Colonic mucosa (tissue), 4 donors: ENCODE measurements at regions not wholly inside any gene's neighbourhood (a gene's known extent, or its start where the extent isn't known, plus 50 kb on each side); places are given as distances from the start of the nearest gene placed in this dataset.

Experiments
- DNase-seq: peaks from one replicate; pipeline ENCODE4 v3.0.0-alpha.2; 2020
- H3K27ac ChIP-seq: fragments of 200-600 bp; one replicate; pipeline ENCODE4 v1.8.0; 2021
- H3K27me3 ChIP-seq: fragments of 200-600 bp; one replicate; pipeline ENCODE4 v1.8.0; 2021
- H3K36me3 ChIP-seq: fragments of 200-600 bp; one replicate; pipeline ENCODE4 v1.8.0; 2021
- H3K4me1 ChIP-seq: fragments of 200-600 bp; one replicate; pipeline ENCODE4 v1.8.0; 2021; ENCODE audit warnings: mild to moderate bottlenecking
- H3K4me3 ChIP-seq: fragments of 200-600 bp; one replicate; pipeline ENCODE4 v1.8.0; 2021
- H3K9ac ChIP-seq, 2 donors: one replicate each; pipeline ENCODE4 v1.7.0; 2013; ENCODE audit warnings: control low read depth in 2 of 2, low read depth in 2 of 2, low read length in 2 of 2
- H3K9me3 ChIP-seq: fragments of 200-600 bp; one replicate; pipeline ENCODE4 v1.8.0; 2021
- intact Hi-C: fragments of 100-400 bp; cut with DNase I; formaldehyde crosslinking; loops from one replicate; pipeline ENCODE4 v1.14.1; 2022
- TF ChIP-seq, protein P1 (sequence below): fragments of 200-600 bp; IDR thresholded peaks from one replicate; pipeline ENCODE4 v1.8.0; 2022; ENCODE audit warnings: antibody characterized with exemption, mild to moderate bottlenecking
- donor health status: healthy.
- donor health status: DM: no; HTN: no; CAD: no.
- donor health status: DM: no; HTN: no; CAD: no.

DNA sequence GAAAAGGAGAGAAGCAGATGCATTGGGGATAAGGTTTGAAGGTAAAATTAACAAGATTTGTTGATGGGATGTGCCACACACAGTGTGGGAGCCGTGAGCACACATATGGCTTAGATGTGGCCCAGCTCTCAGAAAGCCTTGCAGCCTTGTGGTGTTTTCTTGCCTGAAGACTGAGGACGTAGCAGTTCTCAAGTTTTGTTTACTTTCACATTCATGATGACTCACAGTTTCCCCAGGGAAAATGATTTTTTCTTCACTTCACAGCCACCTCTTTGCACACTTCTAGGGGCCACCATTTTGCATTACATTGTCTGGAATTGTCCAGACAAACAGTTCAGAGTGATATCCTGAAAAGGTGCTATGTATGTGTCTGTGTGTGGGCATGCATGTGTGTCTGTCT, 126.2 kb downstream of the BASP1 start:
- Histone ChIP-seq H3K4me3 (no peak overlapping the region), H3K9me3 (no peaks in the 10 kb centered on the region), H3K4me1 (no peaks in the 10 kb centered on the region), H3K36me3 (no peaks in the 10 kb centered on the region), H3K9ac (no peak overlapping the region), H3K27me3 (no peaks in the 10 kb centered on the region), H3K27ac (no peak overlapping the region)
- no peak for DNase-seq
- intact Hi-C loops, result no loop called here
- TF ChIP-seq, protein P1, sequence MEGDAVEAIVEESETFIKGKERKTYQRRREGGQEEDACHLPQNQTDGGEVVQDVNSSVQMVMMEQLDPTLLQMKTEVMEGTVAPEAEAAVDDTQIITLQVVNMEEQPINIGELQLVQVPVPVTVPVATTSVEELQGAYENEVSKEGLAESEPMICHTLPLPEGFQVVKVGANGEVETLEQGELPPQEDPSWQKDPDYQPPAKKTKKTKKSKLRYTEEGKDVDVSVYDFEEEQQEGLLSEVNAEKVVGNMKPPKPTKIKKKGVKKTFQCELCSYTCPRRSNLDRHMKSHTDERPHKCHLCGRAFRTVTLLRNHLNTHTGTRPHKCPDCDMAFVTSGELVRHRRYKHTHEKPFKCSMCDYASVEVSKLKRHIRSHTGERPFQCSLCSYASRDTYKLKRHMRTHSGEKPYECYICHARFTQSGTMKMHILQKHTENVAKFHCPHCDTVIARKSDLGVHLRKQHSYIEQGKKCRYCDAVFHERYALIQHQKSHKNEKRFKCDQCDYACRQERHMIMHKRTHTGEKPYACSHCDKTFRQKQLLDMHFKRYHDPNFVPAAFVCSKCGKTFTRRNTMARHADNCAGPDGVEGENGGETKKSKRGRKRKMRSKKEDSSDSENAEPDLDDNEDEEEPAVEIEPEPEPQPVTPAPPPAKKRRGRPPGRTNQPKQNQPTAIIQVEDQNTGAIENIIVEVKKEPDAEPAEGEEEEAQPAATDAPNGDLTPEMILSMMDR, result no peak

DNA sequence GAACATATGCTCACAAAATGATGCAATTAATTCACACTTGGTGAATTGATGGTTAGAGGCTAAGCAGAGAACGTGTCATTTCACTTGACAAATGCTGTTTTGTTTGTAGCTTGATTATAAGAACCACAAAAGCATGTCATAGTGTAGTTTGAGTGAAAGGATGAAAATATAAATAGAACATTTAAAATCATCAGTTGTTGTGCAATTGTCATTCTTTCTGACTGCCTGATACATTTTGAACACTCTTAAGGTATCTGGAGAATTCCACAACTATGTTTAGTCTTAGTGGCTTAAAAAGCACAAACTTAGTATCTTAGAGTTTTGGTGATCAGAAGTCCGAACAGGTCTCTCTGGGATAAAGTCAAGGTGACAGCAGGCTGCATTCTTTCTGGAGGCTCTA, 129.4 kb downstream of the BASP1 start:
- Histone ChIP-seq H3K9me3 (no peaks in the 10 kb centered on the region), H3K9ac (no peak overlapping the region), H3K4me1 (no peaks in the 10 kb centered on the region), H3K36me3 (no peaks in the 10 kb centered on the region), H3K27ac (no peak overlapping the region), H3K4me3 (no peak overlapping the region), H3K27me3 (no peaks in the 10 kb centered on the region)
- TF ChIP-seq, protein P1, result no peak
- intact Hi-C loops, result no loop called here
- DNase-seq, result no peak

DNA sequence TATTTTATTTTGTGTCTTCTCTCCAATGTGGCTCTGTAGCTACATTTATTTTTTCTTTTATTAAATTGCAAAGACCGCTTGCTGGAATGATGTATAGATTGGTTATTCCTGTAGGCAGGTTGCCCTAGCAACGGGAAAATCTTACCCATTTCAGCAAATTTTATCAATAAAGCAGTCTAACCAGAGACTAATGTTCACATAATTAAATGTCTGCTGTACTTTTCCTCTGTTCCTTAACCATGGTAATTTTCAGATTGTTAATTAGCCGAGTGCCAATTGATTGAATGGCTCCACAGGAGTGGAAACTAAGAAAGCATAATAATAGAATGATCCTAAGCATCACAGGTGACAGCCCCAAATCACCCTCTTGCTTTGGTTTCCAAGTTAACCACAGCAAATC, 134.8 kb downstream of the BASP1 start:
- H3K36me3 ChIP-seq, result no peaks in the 10 kb centered on the region
- intact Hi-C loops, result no loop called here
- TF ChIP-seq, protein P1, result no peak
- no peaks in the 10 kb centered on the region for H3K4me1 ChIP-seq
- H3K27ac ChIP-seq, result no peak overlapping the region
- no peak overlapping the region for H3K9ac ChIP-seq
- no peaks in the 10 kb centered on the region for H3K9me3 ChIP-seq
- DNase-seq, result no peak
- no peak overlapping the region for H3K4me3 ChIP-seq
- no peaks in the 10 kb centered on the region for H3K27me3 ChIP-seq

DNA sequence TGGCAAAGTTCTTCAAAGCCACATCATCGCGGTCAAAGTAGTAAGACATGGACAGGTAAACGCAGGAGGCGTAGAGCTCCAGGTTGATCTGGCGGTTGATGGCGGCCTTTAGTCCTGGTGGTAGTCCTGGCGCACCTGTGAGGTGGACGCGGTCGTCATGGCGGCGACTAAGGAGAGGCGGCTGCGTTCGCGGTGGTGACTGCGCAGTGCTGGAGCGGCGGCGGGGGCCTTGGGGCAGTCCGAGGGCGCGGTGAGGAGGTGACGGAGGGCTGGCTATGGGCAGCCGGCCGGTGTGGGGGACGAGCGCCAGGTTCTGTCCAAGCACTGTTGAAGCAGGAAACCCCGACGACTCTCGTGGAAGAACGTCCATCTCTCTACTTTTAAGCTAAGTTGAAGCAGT, 136.8 kb downstream of the BASP1 start:
- intact Hi-C loops, result no loop called here
- Histone ChIP-seq H3K27me3 (no peaks in the 10 kb centered on the region), H3K27ac (no peak overlapping the region), H3K4me1 (no peaks in the 10 kb centered on the region), H3K9ac (no peak overlapping the region), H3K36me3 (no peaks in the 10 kb centered on the region), H3K4me3 (no peak overlapping the region), H3K9me3 (no peaks in the 10 kb centered on the region)
- no peak for DNase-seq
- TF ChIP-seq, protein P1, result no peak

DNA sequence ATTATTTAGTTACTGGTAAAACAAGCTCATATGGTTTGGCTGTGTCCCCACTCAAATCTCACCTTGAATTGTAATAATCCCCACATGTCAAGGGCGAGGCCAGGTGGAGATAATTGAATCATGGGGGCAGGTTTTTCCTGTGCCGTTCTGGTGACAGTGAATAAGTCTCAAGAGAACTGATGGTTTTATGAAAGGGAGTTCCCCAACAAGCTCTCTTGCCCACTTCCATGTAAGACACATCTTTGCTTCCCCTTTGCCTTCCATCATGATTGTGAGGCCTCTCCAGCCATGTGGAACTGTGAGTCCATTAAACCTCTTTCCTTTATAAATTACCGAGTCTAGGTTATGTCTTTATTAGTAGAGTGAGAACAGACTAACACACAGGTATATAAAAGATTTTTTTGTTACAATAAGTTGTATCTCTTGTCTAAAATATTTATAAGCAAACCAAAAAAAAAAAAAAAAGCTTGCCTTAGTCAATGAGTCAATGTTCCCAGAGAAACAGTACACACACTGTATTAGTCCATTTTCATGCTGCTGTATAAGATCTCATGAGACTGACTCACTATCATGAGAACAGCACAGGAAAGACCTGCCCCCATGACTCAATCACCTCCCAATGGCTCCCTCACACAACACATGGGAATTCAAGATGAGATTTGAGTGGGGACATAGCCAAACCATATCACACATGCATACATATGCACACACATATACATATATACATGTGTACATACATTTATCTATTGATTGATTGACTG, 138.3 kb downstream of the BASP1 start:
- TF ChIP-seq, protein P1, result no peak
- intact Hi-C loops, result no loop called here
- no peak overlapping the region for H3K4me3 ChIP-seq
- H3K27me3 ChIP-seq, result no peaks in the 10 kb centered on the region
- no peak overlapping the region for H3K27ac ChIP-seq
- no peak overlapping the region for H3K9ac ChIP-seq
- H3K4me1 ChIP-seq, result no peaks in the 10 kb centered on the region
- no peaks in the 10 kb centered on the region for H3K9me3 ChIP-seq
- H3K36me3 ChIP-seq, result no peaks in the 10 kb centered on the region
- no peak for DNase-seq
